Body of pancreas (tissue), 4 donors: ENCODE measurements at regions not wholly inside any gene's neighbourhood (a gene's known extent, or its start where the extent isn't known, plus 50 kb on each side); places are given as distances from the start of the nearest gene placed in this dataset.
"Not testable (repeated sequence)": the region's sequence is repeated elsewhere in the genome, so short reads cannot be mapped to it uniquely, and the experiment has no call there.

Experiments used
- POLR2A ChIP-seq, 3 donors: fragments of 450-650 bp; IDR thresholded peaks; one replicate each; pipeline ENCODE4 v1.6.1; 2016; ENCODE audit warnings: antibody characterized with exemption in 3 of 3, mild to moderate bottlenecking in 2 of 3
- TF ChIP-seq, protein P1 (sequence below), 7 experiments: fragments of 450-650 bp in 4 of 7; fragments of 200-600 bp in 3 of 7; sonication (generic) in 3 of 7; IDR thresholded peaks; one replicate each; pipeline ENCODE4 v1.5.1; 2016 to 2019; ENCODE audit warnings: antibody characterized with exemption in 7 of 7

DNA sequence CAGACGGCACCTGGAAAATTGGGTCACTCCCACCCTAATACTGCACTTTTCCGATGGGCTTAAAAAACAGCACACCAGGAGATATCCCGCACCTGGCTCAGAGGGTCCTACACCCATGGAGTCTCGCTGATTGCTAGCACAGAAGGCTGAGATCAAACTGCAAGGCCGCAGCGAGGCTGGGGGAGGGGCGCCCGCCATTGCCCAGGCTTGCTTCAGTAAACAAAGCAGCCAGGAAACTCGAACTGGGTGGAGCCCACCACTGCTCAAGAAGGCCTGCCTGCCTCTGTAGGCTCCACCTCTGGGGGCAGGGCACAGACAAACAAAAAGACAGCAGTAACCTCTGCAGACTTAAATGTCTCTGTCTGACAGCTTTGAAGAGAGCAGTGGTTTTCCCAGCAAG, 830.2 kb upstream of the GYPC start:
- TF ChIP-seq, protein P1, sequence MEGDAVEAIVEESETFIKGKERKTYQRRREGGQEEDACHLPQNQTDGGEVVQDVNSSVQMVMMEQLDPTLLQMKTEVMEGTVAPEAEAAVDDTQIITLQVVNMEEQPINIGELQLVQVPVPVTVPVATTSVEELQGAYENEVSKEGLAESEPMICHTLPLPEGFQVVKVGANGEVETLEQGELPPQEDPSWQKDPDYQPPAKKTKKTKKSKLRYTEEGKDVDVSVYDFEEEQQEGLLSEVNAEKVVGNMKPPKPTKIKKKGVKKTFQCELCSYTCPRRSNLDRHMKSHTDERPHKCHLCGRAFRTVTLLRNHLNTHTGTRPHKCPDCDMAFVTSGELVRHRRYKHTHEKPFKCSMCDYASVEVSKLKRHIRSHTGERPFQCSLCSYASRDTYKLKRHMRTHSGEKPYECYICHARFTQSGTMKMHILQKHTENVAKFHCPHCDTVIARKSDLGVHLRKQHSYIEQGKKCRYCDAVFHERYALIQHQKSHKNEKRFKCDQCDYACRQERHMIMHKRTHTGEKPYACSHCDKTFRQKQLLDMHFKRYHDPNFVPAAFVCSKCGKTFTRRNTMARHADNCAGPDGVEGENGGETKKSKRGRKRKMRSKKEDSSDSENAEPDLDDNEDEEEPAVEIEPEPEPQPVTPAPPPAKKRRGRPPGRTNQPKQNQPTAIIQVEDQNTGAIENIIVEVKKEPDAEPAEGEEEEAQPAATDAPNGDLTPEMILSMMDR (IDR thresholded peaks at IDR 0.05), result not testable (repeated sequence)
- not testable (repeated sequence) for TF ChIP-seq POLR2A (IDR thresholded peaks at IDR 0.05)
